Kidney (tissue), 13 donors: ENCODE measurements at regions not wholly inside any gene's neighbourhood (a gene's known extent, or its start where the extent isn't known, plus 50 kb on each side); places are given as distances from the start of the nearest gene placed in this dataset.

Experiments
- DNase-seq, 5 donors: peaks; one replicate each; pipeline ENCODE4 v3.0.0-alpha.2; 2013 to 2020
- FAIRE-seq: peaks from 2 replicates; lab custom pipeline; 2012; peaks lifted over from hg19 to GRCh38; lab: Jason Lieb, UNC
- H3K27ac ChIP-seq, 2 donors: one replicate each; pipeline ENCODE4 v1.7.0; 2013; ENCODE audit warnings: low read depth in 2 of 2, low read length in 2 of 2, inconsistent platforms in 1 of 2
- H3K27me3 ChIP-seq: one replicate; pipeline ENCODE4 v1.7.1; 2013; ENCODE audit warnings: low read length, inconsistent platforms; ENCODE audit not compliant: control insufficient read depth, insufficient read depth
- H3K36me3 ChIP-seq, 3 donors: one replicate each; pipeline versions ENCODE4 v1.7.0 to v1.7.1; 2013; ENCODE audit warnings: low read length in 3 of 3, control low read depth in 1 of 3, inconsistent platforms in 1 of 3; ENCODE audit not compliant: insufficient read depth in 3 of 3, control insufficient read depth in 2 of 3
- H3K4me1 ChIP-seq, 3 donors: one replicate each; pipeline versions ENCODE4 v1.7.0 to v1.7.1; 2013; ENCODE audit warnings: low read length in 3 of 3, inconsistent platforms in 1 of 3, low read depth in 1 of 3; ENCODE audit not compliant: control insufficient read depth in 2 of 3, insufficient read depth in 2 of 3
- H3K4me3 ChIP-seq, 3 donors: one replicate each; pipeline versions ENCODE4 v1.7.0 to v1.8.1; 2013; ENCODE audit warnings: low read length in 3 of 3, control low read depth in 1 of 3, inconsistent platforms in 1 of 3
- H3K9ac ChIP-seq, 3 donors: one replicate each; pipeline versions ENCODE4 v1.7.0 to v1.7.1; 2013; ENCODE audit warnings: low read length in 3 of 3, control low read depth in 1 of 3, inconsistent platforms in 1 of 3
- H3K9me3 ChIP-seq, 3 donors: one replicate each; pipeline versions ENCODE4 v1.7.0 to v1.7.1; 2013; ENCODE audit warnings: low read length in 3 of 3, control low read depth in 1 of 3, inconsistent platforms in 1 of 3; ENCODE audit not compliant: control insufficient read depth in 2 of 3, insufficient read depth in 1 of 3
- CTCF ChIP-seq: IDR thresholded peaks from 3 replicates; pipeline ENCODE4 v1.5.1; 2012; ENCODE audit warnings: mild to moderate bottlenecking, moderate library complexity, borderline replicate concordance; ENCODE audit not compliant: insufficient read depth; ENCODE audit errors: extremely low read depth
- intact Hi-C: fragments of 100-400 bp; cut with DNase I; formaldehyde crosslinking; loops from one replicate; pipeline ENCODE4 v1.11.1; 2022
- donor health status: control.
- donor health status: control.
- donor health status: control.
- donor health status: control.
- donor health status: control.
- donor health status: DM: yes; HTN: yes; CAD: no.
- donor health status: Normal renal cell carcinoma (clear cell type).

GRCh38 chr1:37162059-37162458 lies 127.7 kb upstream of the GRIK3 start:
- no peak for DNase-seq
- no peaks in the 10 kb centered on the region for H3K4me1 ChIP-seq
- H3K27me3 ChIP-seq: no peaks in the 10 kb centered on the region
- peaks cover 0 to 11% (median 0%) of the 10 kb centered on the region in 3 donors for H3K9me3 ChIP-seq
- TF ChIP-seq CTCF: no peak
- no peak overlapping the region for H3K27ac ChIP-seq
- FAIRE-seq: no peak
- no peak overlapping the region for H3K4me3 ChIP-seq
- H3K9ac ChIP-seq: no peak overlapping the region
- no peaks in the 10 kb centered on the region for H3K36me3 ChIP-seq
- intact Hi-C loops: no loop called here

- Histone ChIP-seq H3K27me3 (no peaks in the 10 kb centered on the region), H3K9me3 (peaks cover 0 to 21% (median 0%) of the 10 kb centered on the region in 3 donors), H3K4me3 (no peak overlapping the region), H3K36me3 (no peaks in the 10 kb centered on the region), H3K27ac (no peak overlapping the region), H3K4me1 (no peaks in the 10 kb centered on the region), H3K9ac (no peak overlapping the region)
- no peak for TF ChIP-seq CTCF
- FAIRE-seq (no peak), DNase-seq (no peak)
- intact Hi-C loops: no loop called here
These were observed 131.7 kb upstream of the GRIK3 start for GRCh38 chr1:37166005-37166404.

- H3K36me3 ChIP-seq: no peaks in the 10 kb centered on the region
- H3K27ac ChIP-seq: no peak overlapping the region
- no peak for FAIRE-seq
- intact Hi-C loops: no loop called here
- no peak overlapping the region for H3K9ac ChIP-seq
- H3K27me3 ChIP-seq: no peaks in the 10 kb centered on the region
- H3K4me3 ChIP-seq: no peak overlapping the region
- H3K9me3 ChIP-seq: peaks cover 0 to 15% (median 0%) of the 10 kb centered on the region in 3 donors
- no peak for TF ChIP-seq CTCF
- H3K4me1 ChIP-seq: no peaks in the 10 kb centered on the region
- no peak for DNase-seq
These were observed 133.2 kb upstream of the GRIK3 start for GRCh38 chr1:37167479-37167878.

- intact Hi-C loops: no loop called here
- Histone ChIP-seq H3K4me3 (no peak overlapping the region), H3K4me1 (no peaks in the 10 kb centered on the region), H3K36me3 (no peaks in the 10 kb centered on the region), H3K27me3 (no peaks in the 10 kb centered on the region), H3K9ac (no peak overlapping the region), H3K9me3 (peaks cover 0 to 15% (median 0%) of the 10 kb centered on the region in 3 donors), H3K27ac (no peak overlapping the region)
- FAIRE-seq (no peak), DNase-seq (no peak)
- TF ChIP-seq CTCF: no peak
These were observed 134.9 kb upstream of the GRIK3 start for GRCh38 chr1:37169241-37169640.
